ENCODE measurements at regions not wholly inside any gene's neighbourhood (a gene's known extent, or its start where the extent isn't known, plus 50 kb on each side); places are given as distances from the start of the nearest gene placed in this dataset.

GRCh38 chr10:31698181-31698830, 230.3 kb downstream of the ARHGAP12 start (continued):
- TF ChIP-seq ZNF211 (tag by site-specific recombination; IDR thresholded peaks at IDR 0.05; ENCODE audit: low read depth) (no peak), ZNF776 (tag by site-specific recombination; IDR thresholded peaks at IDR 0.05; ENCODE audit: borderline replicate concordance) (no peak)

GRCh38 chr10:31697271-31698180, 231.1 kb downstream of the ARHGAP12 start:
- no peaks in the 10 kb centered on the region for H3K36me3 ChIP-seq (ENCODE audit: control insufficient read depth in 2 of 2, insufficient read depth in 1 of 2, low read length in 2 of 2)
- H3K27ac ChIP-seq (ENCODE audit: extremely low read depth, low read depth, low read length): no peak overlapping the region
- H3K4me1 ChIP-seq (ENCODE audit: control insufficient read depth, insufficient read depth, low read length): no peaks in the 10 kb centered on the region
- no peaks in the 10 kb centered on the region for H3K9me3 ChIP-seq (ENCODE audit: control insufficient read depth, insufficient read depth, low read depth, low read length)
- TF ChIP-seq AEBP2 (tag by site-specific recombination; IDR thresholded peaks at IDR 0.05; ENCODE audit: borderline replicate concordance): no peak
- no peak for TF ChIP-seq ZBTB11 (tag by site-specific recombination; conservative IDR thresholded peaks at IDR 0.05; ENCODE audit: low read depth)
- TF ChIP-seq ZIC2 (tag by site-specific recombination; IDR thresholded peaks at IDR 0.05): peak; percentile 26; the same call in 1 of the 2 replicates
- POLR2A ChIA-PET: no interaction called here
- CTCF ChIA-PET: no interaction called here
- no peak overlapping the region for H3K4me3 ChIP-seq (ENCODE audit: low read depth, low read length)

GRCh38 chr10:31694929-31695837, 233.4 kb downstream of the ARHGAP12 start:
- ChIA-PET POLR2A (no interaction called here), CTCF (interaction anchor here (0.7 kb wide), 1 partner anchor 51 kb away, joined by 4 read pairs; no protein-coding TSS in a partner anchor)
- no peaks in the 10 kb centered on the region for H3K4me1 ChIP-seq (ENCODE audit: control insufficient read depth, insufficient read depth, low read length)
- no peaks in the 10 kb centered on the region for H3K9me3 ChIP-seq (ENCODE audit: control insufficient read depth, insufficient read depth, low read depth, low read length)
- no peaks in the 10 kb centered on the region for H3K36me3 ChIP-seq (ENCODE audit: control insufficient read depth in 2 of 2, insufficient read depth in 1 of 2, low read length in 2 of 2)
- H3K4me3 ChIP-seq (ENCODE audit: low read depth, low read length): no peak overlapping the region
- no peak overlapping the region for H3K27ac ChIP-seq (ENCODE audit: extremely low read depth, low read depth, low read length)
- TF ChIP-seq ZNF24 (tag by site-specific recombination; IDR thresholded peaks at IDR 0.05) (no peak), ZBTB48 (tag by site-specific recombination; IDR thresholded peaks at IDR 0.05) (no peak), ZEB2 (tag by site-specific recombination; IDR thresholded peaks at IDR 0.05) (no peak), ZNF157 (tag by site-specific recombination; IDR thresholded peaks at IDR 0.05) (no peak), ZNF561 (tag by site-specific recombination; IDR thresholded peaks at IDR 0.05; ENCODE audit: borderline replicate concordance) (no peak), ZFP37 (tag by site-specific recombination; IDR thresholded peaks at IDR 0.05) (no peak), ZNF510 (tag by site-specific recombination; IDR thresholded peaks at IDR 0.05; ENCODE audit: insufficient replicate concordance) (no peak), ZNF214 (tag by site-specific recombination; IDR thresholded peaks at IDR 0.05; ENCODE audit: borderline replicate concordance) (no peak), ZNF202 (tag by site-specific recombination; IDR thresholded peaks at IDR 0.05; ENCODE audit: borderline replicate concordance) (no peak), ZNF18 (tag by site-specific recombination; IDR thresholded peaks at IDR 0.05) (no peak), ZNF148 (tag by site-specific recombination; IDR thresholded peaks at IDR 0.05; ENCODE audit: borderline replicate concordance) (no peak), ZBTB17 (tag by site-specific recombination; IDR thresholded peaks at IDR 0.05) (no peak), ZNF133 (tag by site-specific recombination; IDR thresholded peaks at IDR 0.05) (no peak)

All from HEK293 (cell line).